T-helper 17 cell (primary cell): ENCODE measurements at regions not wholly inside any gene's neighbourhood (a gene's known extent, or its start where the extent isn't known, plus 50 kb on each side); places are given as distances from the start of the nearest gene placed in this dataset.

Experiments
- ATAC-seq: fragments of 150-1000 bp; cut with Tn5 transposase; 2 replicates; pipeline ENCODE4 v1.10.0; 2021; ENCODE audit warnings: mild to moderate bottlenecking, moderate library complexity
- DNase-seq, 3 donors: peaks; one replicate each; pipeline versions ENCODE4 v3.0.0 to v3.0.0-alpha.2; 2020 to 2021
- H3K9me3 ChIP-seq: one replicate; pipeline ENCODE4 v1.7.0; 2013; ENCODE audit warnings: low read length, mild to moderate bottlenecking; ENCODE audit not compliant: control insufficient read depth, poor library complexity, severe bottlenecking
- H3K27ac Mint-ChIP-seq: one replicate; pipeline ENCODE4 v1.8.0; 2022; ENCODE audit warnings: mild to moderate bottlenecking, moderate library complexity, mixed read lengths
- H3K27me3 Mint-ChIP-seq: one replicate; pipeline ENCODE4 v1.8.0; 2022; ENCODE audit warnings: mixed read lengths
- H3K36me3 Mint-ChIP-seq: one replicate; pipeline ENCODE4 v1.8.0; 2022; ENCODE audit warnings: low read depth, mixed read lengths
- H3K4me1 Mint-ChIP-seq: one replicate; pipeline ENCODE4 v1.8.0; 2022; ENCODE audit warnings: mild to moderate bottlenecking, mixed read lengths
- H3K4me3 Mint-ChIP-seq: one replicate; pipeline ENCODE4 v1.8.0; 2022; ENCODE audit warnings: mild to moderate bottlenecking, moderate library complexity, mixed read lengths

DNA sequence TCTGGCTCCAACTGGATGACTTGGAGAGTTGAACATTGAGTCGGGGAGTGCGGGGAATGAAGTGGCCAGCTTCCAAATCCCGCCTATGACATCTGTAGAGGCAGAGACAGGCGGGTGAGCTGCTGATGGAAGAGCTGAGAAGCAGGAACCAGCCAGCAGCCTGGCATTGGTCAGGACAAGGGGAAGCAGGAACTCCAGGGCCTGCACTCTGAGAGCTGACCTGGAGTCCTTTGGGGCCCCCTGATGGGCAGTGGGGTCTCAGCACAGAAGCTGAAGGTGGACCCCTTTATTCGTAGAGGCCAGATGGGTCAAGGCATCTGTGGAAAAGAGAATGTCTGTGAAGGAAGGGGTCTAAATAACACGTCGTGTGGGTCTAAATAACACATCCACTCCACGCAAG lies 57.0 kb downstream of the SEC61G start:
- no peak for DNase-seq
- no peak overlapping the region for H3K27ac Mint-ChIP-seq

DNA sequence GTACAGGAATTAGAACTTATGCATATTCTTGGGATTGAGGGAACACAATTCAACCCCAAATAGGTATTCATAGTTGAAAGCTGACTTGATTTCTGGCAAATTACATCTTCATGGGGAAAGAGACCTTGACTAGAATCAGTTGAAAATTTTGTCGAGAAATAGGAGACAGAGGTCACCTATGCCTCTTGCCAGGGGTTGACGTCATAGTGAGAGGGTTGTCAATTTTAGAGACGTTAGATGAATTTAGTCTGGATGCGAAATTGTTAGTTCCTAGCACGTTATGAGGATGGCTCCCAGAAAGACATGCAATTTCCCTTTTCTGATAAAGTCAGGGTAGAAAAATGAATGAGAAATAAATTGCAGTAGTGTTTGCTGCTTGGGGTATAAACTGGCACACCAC lies 59.3 kb downstream of the SEC61G start:
- Mint-ChIP-seq H3K27ac (no peak overlapping the region), H3K36me3 (no peaks in the 10 kb centered on the region), H3K27me3 (peaks cover 6% of the 10 kb centered on the region), H3K4me3 (no peak overlapping the region), H3K4me1 (no peaks in the 10 kb centered on the region)
- no peak for DNase-seq
- ATAC-seq: no peak
- H3K9me3 ChIP-seq: no peaks in the 10 kb centered on the region

More for the DNA sequence above, 57.0 kb downstream of the SEC61G start:
- no peaks in the 10 kb centered on the region for H3K9me3 ChIP-seq
- no peak overlapping the region for H3K4me3 Mint-ChIP-seq
- no peaks in the 10 kb centered on the region for H3K36me3 Mint-ChIP-seq
- H3K27me3 Mint-ChIP-seq: peaks cover 6% of the 10 kb centered on the region
- ATAC-seq: no peak
- no peaks in the 10 kb centered on the region for H3K4me1 Mint-ChIP-seq

DNA sequence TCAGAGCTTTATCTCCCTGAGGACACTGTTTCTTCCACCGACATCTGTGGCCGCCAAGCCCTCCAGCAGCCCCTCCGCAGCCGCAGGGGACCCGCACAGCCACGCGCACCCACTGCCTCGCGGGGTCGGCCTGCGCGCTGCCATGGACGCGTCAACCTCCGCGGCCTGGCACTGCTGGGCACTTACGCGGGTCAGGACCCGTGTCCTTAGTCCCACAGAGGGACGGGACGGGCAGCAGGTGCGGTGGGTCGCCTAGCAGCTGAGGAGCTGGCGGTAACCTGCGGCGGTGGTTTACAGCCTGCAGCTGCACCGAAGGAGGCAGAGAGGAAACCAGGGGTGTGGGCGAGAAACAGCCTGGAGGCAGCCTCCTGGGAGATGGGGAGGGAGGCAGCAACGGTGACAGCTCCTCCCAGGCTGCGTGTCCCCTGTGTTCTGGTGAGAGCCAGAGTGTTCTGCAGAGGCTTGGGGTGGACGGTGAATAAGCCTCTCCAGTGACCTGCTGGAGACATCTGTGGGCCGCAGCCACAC lies 61.3 kb downstream of the SEC61G start:
- H3K9me3 ChIP-seq: no peaks in the 10 kb centered on the region
- H3K36me3 Mint-ChIP-seq: no peaks in the 10 kb centered on the region
- H3K27ac Mint-ChIP-seq: no peak overlapping the region
- DNase-seq: no peak
- no peak overlapping the region for H3K4me3 Mint-ChIP-seq
- H3K27me3 Mint-ChIP-seq: no peaks in the 10 kb centered on the region
- ATAC-seq: no peak
- no peaks in the 10 kb centered on the region for H3K4me1 Mint-ChIP-seq

DNA sequence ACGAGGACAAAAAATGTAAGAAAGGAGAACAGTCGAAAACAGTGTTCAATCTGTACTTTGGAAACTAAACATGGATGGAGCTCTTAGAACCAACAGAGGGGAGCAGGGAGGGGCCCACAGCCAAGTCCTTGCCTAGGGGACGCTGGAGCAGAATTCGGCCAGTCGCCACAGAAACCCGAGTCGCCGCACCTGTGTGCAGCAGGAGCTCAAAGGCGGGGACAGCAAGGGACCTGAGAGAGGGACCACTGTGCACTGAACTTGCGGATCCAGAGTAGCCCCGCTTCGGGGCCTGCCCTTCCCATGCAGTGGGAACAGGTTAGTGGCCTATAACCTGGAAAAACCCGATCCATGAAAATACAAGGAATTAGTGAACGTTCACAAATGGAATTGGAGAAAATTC lies 68.1 kb downstream of the SEC61G start:
- ATAC-seq: no peak
- no peaks in the 10 kb centered on the region for H3K9me3 ChIP-seq
- H3K36me3 Mint-ChIP-seq: peaks cover 2% of the 10 kb centered on the region
- no peak for DNase-seq
- no peak overlapping the region for H3K27ac Mint-ChIP-seq
- no peaks in the 10 kb centered on the region for H3K4me1 Mint-ChIP-seq
- H3K4me3 Mint-ChIP-seq: no peak overlapping the region
- H3K27me3 Mint-ChIP-seq: peaks cover 9% of the 10 kb centered on the region

DNA sequence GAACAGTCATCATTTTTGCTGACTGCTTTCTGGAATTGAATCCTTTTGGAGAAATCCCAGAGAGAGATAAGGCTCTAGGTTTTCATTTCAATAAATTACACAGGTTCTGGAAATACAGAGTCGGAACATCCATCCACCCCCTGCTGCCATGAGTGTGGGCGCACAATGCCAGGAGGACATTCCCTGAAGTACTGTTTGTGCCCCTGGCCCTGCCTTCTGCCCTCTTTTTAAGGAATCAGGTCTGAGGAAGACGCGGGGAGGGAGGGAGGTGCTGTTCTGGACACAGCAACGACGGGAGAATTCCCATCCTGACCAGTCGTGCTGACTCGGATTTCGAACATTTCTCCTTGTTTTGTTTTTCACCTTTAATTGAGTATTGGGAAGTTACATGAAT lies 69.0 kb downstream of the SEC61G start:
- no peak for DNase-seq
- H3K27me3 Mint-ChIP-seq: peaks cover 9% of the 10 kb centered on the region
- no peak overlapping the region for H3K27ac Mint-ChIP-seq
- no peak for ATAC-seq
- no peaks in the 10 kb centered on the region for H3K4me1 Mint-ChIP-seq
- no peak overlapping the region for H3K4me3 Mint-ChIP-seq
- H3K9me3 ChIP-seq: no peaks in the 10 kb centered on the region
- peaks cover 2% of the 10 kb centered on the region for H3K36me3 Mint-ChIP-seq

DNA sequence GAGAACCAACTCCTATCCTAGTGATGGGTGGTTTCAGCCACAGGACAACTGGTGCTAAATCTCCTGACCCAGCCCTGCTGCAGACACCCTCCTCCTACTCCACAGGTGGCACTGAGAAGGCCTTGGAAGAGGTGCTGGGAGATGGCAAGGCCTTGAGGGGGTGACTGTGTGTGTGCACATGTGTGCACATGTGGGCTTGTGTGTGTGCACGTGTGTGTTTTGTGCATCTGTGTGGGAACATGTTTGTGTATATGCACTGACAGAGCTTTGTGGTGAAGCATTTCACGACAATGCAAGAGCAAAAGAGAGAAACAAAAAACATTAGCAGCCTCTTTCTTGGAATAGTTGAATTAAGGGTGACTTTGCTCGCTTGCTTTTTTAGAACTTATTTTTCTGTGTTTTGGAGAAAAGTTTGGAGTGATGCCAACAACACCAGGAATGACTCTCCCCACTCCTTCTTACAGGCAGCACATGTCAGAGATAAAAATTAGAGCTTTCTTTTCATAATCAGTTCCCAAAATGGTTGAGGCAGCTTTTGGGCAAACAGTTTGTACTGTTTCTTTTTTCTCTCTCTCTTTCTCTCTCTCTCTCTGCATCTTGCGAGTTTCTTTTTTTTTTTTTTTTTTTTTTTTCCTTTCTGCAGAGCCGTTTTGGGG lies 69.5 kb downstream of the SEC61G start:
- H3K27me3 Mint-ChIP-seq: peaks cover 9% of the 10 kb centered on the region
- H3K9me3 ChIP-seq: no peaks in the 10 kb centered on the region
- no peak for DNase-seq
- no peak overlapping the region for H3K27ac Mint-ChIP-seq
- H3K36me3 Mint-ChIP-seq: peaks cover 2% of the 10 kb centered on the region
- H3K4me1 Mint-ChIP-seq: no peaks in the 10 kb centered on the region
- H3K4me3 Mint-ChIP-seq: no peak overlapping the region
- no peak for ATAC-seq

DNA sequence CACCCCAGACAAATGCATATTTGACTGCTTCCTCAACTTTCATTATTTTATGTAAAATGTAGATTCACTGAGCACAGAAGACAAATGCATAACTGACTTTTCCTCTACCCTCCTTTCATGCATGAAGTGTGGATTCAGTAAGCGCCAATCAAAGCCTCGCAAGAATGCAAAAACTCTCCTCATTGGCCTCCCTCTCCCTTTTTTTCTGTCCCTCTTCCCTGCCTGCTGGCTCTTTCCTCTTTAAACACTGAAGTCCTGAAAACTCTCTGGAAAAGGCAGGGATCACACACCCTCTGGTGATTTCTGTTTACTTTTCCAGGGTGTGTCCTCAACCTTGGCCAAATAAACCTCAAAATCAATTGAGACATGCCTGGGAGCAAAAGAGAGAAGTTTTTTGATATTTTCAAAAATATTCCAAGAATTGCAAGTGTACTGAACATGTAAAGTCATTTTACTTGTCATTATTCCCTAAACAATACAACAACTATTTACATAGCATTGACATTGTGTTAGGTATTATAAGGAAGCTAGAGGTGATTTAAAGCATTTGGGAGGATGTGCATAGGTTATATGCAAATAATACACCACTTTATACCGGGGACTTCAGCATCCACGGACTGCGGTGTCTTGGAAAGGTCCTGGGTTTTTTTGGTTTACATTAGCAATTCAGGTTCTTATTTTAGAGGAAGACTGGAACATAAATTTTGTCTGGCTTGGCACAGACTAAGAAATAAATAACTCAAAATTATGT lies 71.4 kb downstream of the SEC61G start:
- no peak overlapping the region for H3K4me3 Mint-ChIP-seq
- peaks cover 9% of the 10 kb centered on the region for H3K27me3 Mint-ChIP-seq
- DNase-seq (no peak), ATAC-seq (no peak)
- H3K4me1 Mint-ChIP-seq: no peaks in the 10 kb centered on the region
- H3K36me3 Mint-ChIP-seq: peaks cover 2% of the 10 kb centered on the region
- H3K9me3 ChIP-seq: no peaks in the 10 kb centered on the region
- no peak overlapping the region for H3K27ac Mint-ChIP-seq

DNA sequence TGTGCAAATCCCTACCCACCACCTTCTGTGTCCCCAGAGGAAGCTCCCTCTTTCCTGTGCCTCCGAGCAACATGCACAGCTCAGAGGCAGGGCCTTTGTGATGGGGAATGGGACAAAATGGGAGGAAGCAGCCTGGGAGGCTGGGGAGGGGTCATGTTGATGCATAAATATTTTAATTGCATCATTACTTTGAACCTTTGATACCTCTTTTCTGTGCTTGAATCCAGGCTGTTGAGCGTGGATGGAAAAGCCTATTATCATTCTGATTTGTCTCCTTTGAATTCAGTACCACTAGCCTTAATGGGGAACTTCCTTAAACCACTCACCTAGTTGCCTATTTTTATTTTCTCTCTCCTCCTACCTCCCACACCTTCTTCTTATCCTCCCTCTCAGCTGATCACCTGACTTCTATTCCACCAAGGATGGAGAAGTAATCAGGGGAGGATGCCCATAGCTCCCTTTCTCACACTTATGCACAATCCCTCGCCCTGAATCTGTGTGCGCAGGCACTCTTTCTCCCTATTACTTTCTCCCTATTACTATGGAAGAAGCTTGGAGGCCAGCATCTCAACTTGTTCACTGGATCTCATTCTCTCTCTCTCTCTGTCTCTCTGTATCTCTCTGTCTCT lies 78.5 kb downstream of the SEC61G start:
- Mint-ChIP-seq H3K27ac (no peak overlapping the region), H3K4me3 (no peak overlapping the region), H3K27me3 (no peaks in the 10 kb centered on the region), H3K36me3 (no peaks in the 10 kb centered on the region), H3K4me1 (no peaks in the 10 kb centered on the region)
- ATAC-seq (no peak), DNase-seq (no peak)
- H3K9me3 ChIP-seq: no peaks in the 10 kb centered on the region

DNA sequence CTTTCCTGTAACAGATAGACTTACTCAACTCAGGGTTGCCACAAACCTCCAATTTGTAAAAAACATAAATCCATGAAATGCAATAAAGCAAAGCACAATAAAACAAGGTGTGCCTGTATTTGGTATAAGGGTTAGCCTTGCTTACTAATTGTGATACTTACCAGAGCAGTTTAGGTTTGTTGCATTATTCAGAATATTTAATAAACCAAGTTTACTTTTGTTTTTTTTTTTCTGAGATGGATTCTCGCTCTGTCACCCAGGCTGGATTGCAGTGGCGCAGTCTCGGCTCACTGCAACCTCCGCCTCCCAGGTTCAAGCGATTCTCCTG lies 79.6 kb downstream of the SEC61G start:
- H3K27ac Mint-ChIP-seq: no peak overlapping the region
- no peaks in the 10 kb centered on the region for H3K36me3 Mint-ChIP-seq
- no peaks in the 10 kb centered on the region for H3K9me3 ChIP-seq
- no peak for DNase-seq
- H3K4me1 Mint-ChIP-seq: no peaks in the 10 kb centered on the region
- H3K4me3 Mint-ChIP-seq: no peak overlapping the region
- H3K27me3 Mint-ChIP-seq: no peaks in the 10 kb centered on the region
- ATAC-seq: no peak

DNA sequence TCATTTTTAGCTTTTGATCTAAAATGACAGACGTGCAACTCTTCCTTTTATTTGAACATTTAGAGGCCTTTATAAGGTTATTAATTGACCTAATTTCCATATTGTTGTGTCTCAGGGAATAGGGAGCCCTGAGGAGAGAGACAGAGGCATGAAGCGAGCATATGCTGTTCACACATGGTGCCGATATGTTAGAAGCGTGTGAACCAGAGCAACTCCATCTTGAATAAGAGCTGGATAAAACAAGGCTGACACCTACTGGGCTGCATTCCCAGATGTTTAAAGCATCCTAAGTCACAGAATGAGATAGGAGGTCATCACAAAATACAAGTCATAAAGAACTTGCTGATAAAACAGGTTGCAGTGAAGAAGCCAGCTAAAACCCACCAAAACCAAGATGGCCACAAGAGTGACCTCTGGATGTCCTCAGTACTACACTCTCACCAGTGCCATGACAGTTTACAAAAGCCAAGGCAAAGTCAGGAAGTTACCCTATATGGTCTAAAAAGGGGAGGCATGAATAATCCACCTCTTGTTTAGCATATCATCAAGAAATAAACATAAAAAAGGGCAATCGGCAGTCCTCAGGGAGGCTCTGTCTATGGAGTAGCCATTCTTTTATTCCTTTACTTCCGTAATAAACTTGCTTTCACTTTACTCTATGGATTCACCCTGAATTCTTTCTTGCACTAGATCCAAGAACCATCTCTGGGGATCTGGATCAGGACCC lies 80.1 kb downstream of the SEC61G start:
- Mint-ChIP-seq H3K36me3 (no peaks in the 10 kb centered on the region), H3K4me3 (no peak overlapping the region), H3K27me3 (no peaks in the 10 kb centered on the region), H3K27ac (no peak overlapping the region), H3K4me1 (no peaks in the 10 kb centered on the region)
- no peaks in the 10 kb centered on the region for H3K9me3 ChIP-seq
- DNase-seq: no peak
- ATAC-seq: no peak

DNA sequence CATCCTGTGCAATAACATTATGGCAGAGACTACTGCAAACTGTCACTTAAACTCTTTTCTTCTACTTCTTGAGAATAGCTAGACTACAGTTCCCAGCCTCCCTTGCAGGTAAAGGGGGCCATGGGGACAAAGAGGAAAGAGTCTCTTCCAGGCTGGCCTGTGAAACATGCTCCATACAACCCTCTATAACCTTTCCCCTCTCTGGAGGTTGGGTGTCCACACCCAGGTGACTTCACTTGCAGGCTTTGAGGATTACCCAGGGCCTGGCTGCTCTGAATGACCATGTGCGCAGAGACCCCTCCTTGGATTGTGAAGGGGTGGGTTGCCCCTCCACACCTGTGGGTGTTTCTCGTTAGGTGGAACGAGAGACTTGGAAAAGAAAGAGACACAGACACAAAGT lies 84.1 kb downstream of the SEC61G start:
- Mint-ChIP-seq H3K27me3 (peaks cover 5% of the 10 kb centered on the region), H3K27ac (no peak overlapping the region), H3K4me3 (no peak overlapping the region), H3K36me3 (no peaks in the 10 kb centered on the region), H3K4me1 (no peaks in the 10 kb centered on the region)
- no peaks in the 10 kb centered on the region for H3K9me3 ChIP-seq
- DNase-seq (no peak), ATAC-seq (no peak)

DNA sequence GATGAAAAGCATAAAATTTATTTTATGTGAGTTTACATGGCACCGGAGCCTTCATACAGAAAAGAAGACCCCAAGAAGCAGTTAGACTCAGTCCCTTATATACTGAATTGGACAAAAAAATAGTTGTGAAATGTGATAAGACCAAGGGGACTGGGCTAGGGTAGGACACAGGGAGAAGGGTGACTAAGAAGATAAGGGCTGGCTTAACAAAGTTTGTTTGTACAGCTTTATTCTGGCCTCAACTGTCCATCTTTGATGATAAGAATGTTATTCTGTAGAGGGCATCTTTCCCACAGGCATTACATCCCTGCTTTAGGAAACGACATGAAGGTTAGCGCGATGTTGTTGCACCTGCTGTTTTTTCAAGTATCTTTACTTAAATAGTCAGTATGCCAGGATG lies 86.5 kb downstream of the SEC61G start:
- no peaks in the 10 kb centered on the region for H3K9me3 ChIP-seq
- no peak for DNase-seq
- Mint-ChIP-seq H3K27ac (no peak overlapping the region), H3K27me3 (peaks cover 5% of the 10 kb centered on the region), H3K4me1 (no peaks in the 10 kb centered on the region), H3K36me3 (no peaks in the 10 kb centered on the region), H3K4me3 (no peak overlapping the region)
- no peak for ATAC-seq
